Kidney (tissue), 13 donors: ENCODE measurements at regions not wholly inside any gene's neighbourhood (a gene's known extent, or its start where the extent isn't known, plus 50 kb on each side); places are given as distances from the start of the nearest gene placed in this dataset.

Experiments used
- DNase-seq, 5 donors: peaks; one replicate each; pipeline ENCODE4 v3.0.0-alpha.2; 2013 to 2020
- FAIRE-seq: peaks from 2 replicates; lab custom pipeline; 2012; peaks lifted over from hg19 to GRCh38; lab: Jason Lieb, UNC
- H3K27ac ChIP-seq, 2 donors: one replicate each; pipeline ENCODE4 v1.7.0; 2013; ENCODE audit warnings: low read depth in 2 of 2, low read length in 2 of 2, inconsistent platforms in 1 of 2
- H3K27me3 ChIP-seq: one replicate; pipeline ENCODE4 v1.7.1; 2013; ENCODE audit warnings: low read length, inconsistent platforms; ENCODE audit not compliant: control insufficient read depth, insufficient read depth
- H3K36me3 ChIP-seq, 3 donors: one replicate each; pipeline versions ENCODE4 v1.7.0 to v1.7.1; 2013; ENCODE audit warnings: low read length in 3 of 3, control low read depth in 1 of 3, inconsistent platforms in 1 of 3; ENCODE audit not compliant: insufficient read depth in 3 of 3, control insufficient read depth in 2 of 3
- H3K4me1 ChIP-seq, 3 donors: one replicate each; pipeline versions ENCODE4 v1.7.0 to v1.7.1; 2013; ENCODE audit warnings: low read length in 3 of 3, inconsistent platforms in 1 of 3, low read depth in 1 of 3; ENCODE audit not compliant: control insufficient read depth in 2 of 3, insufficient read depth in 2 of 3
- H3K4me3 ChIP-seq, 3 donors: one replicate each; pipeline versions ENCODE4 v1.7.0 to v1.8.1; 2013; ENCODE audit warnings: low read length in 3 of 3, control low read depth in 1 of 3, inconsistent platforms in 1 of 3
- H3K9ac ChIP-seq, 3 donors: one replicate each; pipeline versions ENCODE4 v1.7.0 to v1.7.1; 2013; ENCODE audit warnings: low read length in 3 of 3, control low read depth in 1 of 3, inconsistent platforms in 1 of 3
- H3K9me3 ChIP-seq, 3 donors: one replicate each; pipeline versions ENCODE4 v1.7.0 to v1.7.1; 2013; ENCODE audit warnings: low read length in 3 of 3, control low read depth in 1 of 3, inconsistent platforms in 1 of 3; ENCODE audit not compliant: control insufficient read depth in 2 of 3, insufficient read depth in 1 of 3
- CTCF ChIP-seq: IDR thresholded peaks from 3 replicates; pipeline ENCODE4 v1.5.1; 2012; ENCODE audit warnings: mild to moderate bottlenecking, moderate library complexity, borderline replicate concordance; ENCODE audit not compliant: insufficient read depth; ENCODE audit errors: extremely low read depth
- intact Hi-C: fragments of 100-400 bp; cut with DNase I; formaldehyde crosslinking; loops from one replicate; pipeline ENCODE4 v1.11.1; 2022
- donor health status: control.
- donor health status: control.
- donor health status: control.
- donor health status: control.
- donor health status: control.
- donor health status: DM: yes; HTN: yes; CAD: no.
- donor health status: Normal renal cell carcinoma (clear cell type).

- H3K27ac ChIP-seq, result no peak overlapping the region
- H3K27me3 ChIP-seq, result no peaks in the 10 kb centered on the region
- intact Hi-C loops, result no loop called here
- DNase-seq (peak in 1 of 5 donors; percentile 49), FAIRE-seq (peak; percentile 49)
- TF ChIP-seq CTCF, result no peak
- no peak overlapping the region for H3K4me3 ChIP-seq
- H3K9me3 ChIP-seq, result no peaks in the 10 kb centered on the region
- H3K36me3 ChIP-seq, result no peaks in the 10 kb centered on the region
- no peaks in the 10 kb centered on the region for H3K4me1 ChIP-seq
- H3K9ac ChIP-seq, result no peak overlapping the region
Measured at GRCh38 chr12:30457621-30458289, 237.9 kb downstream of the IPO8 start.

DNA sequence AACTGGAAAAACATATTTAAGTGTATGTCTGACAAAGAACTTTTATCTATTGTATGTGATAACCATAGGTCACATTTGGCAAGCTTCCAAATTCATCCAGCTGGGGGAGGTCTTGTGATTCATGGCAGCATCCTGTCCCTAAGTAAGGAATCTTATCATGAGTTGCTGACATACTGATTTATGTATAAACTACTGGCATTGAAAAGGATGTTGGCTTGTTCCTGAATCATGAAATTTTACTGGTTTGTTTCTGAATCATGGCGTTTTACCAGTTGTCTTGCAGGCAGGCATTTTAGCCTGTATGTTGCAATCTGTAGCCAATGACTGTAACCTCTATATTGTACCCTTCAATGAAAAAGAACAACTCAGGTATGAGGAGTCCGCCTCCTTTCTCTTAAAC, 244.8 kb downstream of the IPO8 start:
- no peaks in the 10 kb centered on the region for H3K9me3 ChIP-seq
- no peak overlapping the region for H3K9ac ChIP-seq
- no peak for FAIRE-seq
- DNase-seq, result peak in 1 of 5 donors; percentile 46
- no peak for TF ChIP-seq CTCF
- intact Hi-C loops, result no loop called here
- no peaks in the 10 kb centered on the region for H3K36me3 ChIP-seq
- H3K4me3 ChIP-seq, result no peak overlapping the region
- no peak overlapping the region for H3K27ac ChIP-seq
- no peaks in the 10 kb centered on the region for H3K27me3 ChIP-seq
- H3K4me1 ChIP-seq, result no peaks in the 10 kb centered on the region

GRCh38 chr12:30450226-30450625, 245.4 kb downstream of the IPO8 start:
- Histone ChIP-seq H3K36me3 (no peaks in the 10 kb centered on the region), H3K9ac (no peak overlapping the region), H3K9me3 (no peaks in the 10 kb centered on the region), H3K4me3 (no peak overlapping the region), H3K27me3 (no peaks in the 10 kb centered on the region), H3K4me1 (no peaks in the 10 kb centered on the region), H3K27ac (no peak overlapping the region)
- TF ChIP-seq CTCF, result no peak
- FAIRE-seq (no peak), DNase-seq (no peak)
- intact Hi-C loops, result no loop called here

DNA sequence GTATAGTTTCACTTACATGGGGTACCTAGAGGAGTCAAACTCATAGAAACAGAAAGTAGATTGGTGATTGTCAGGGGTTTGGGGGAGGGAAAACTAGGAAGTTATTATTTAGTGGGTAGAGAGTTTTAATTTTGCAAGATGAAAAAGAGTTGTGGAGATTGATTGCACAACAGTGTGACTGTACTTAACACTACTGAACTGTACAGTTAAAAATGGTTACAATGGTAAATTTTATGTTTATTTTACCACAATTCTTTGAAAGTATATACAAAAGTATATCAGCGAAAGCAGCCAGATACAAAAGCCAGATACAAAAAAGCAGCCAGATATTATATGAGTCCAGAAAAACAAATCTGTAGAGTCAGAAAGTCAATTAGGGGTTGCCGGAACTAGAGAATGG, 247.6 kb downstream of the IPO8 start:
- intact Hi-C loops, result no loop called here
- H3K9me3 ChIP-seq, result no peaks in the 10 kb centered on the region
- no peak for TF ChIP-seq CTCF
- DNase-seq (no peak), FAIRE-seq (no peak)
- H3K4me3 ChIP-seq, result no peak overlapping the region
- no peaks in the 10 kb centered on the region for H3K4me1 ChIP-seq
- H3K27ac ChIP-seq, result no peak overlapping the region
- H3K9ac ChIP-seq, result no peak overlapping the region
- H3K27me3 ChIP-seq, result no peaks in the 10 kb centered on the region
- H3K36me3 ChIP-seq, result no peaks in the 10 kb centered on the region
